GM19438 (cell line): ENCODE measurements at regions not wholly inside any gene's neighbourhood (a gene's known extent, or its start where the extent isn't known, plus 50 kb on each side); places are given as distances from the start of the nearest gene placed in this dataset.

ENCODE experiments used
- ATAC-seq: cut with Tn5 transposase; IDR thresholded peaks from one replicate; pipeline ENCODE4 v1.9.1; 2021; ENCODE audit warnings: low read depth; ENCODE audit not compliant: unreplicated experiment

GRCh38 chr18:78565240-78565639 lies 414.4 kb upstream of the SALL3 start:
- ATAC-seq = no peak

DNA sequence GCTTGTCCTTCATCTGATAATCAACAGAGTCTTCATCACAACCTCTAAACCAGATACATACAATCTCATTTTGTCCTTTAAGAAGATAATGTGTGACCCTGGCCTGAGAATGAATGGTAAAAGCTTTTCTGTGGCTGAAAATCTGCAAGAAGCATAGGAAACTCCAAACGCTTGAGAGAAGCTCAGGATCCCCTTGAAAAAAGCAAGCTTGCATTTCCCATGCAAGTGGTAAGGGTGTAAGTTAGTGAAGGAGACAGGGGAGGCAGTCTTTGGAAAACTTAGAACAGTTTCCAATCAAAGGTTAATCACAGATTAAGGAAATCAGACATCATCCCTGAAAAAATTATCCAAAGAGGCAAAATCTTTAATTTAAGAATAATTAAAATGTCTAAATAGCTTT lies 413.6 kb upstream of the SALL3 start:
- ATAC-seq = no peak

DNA sequence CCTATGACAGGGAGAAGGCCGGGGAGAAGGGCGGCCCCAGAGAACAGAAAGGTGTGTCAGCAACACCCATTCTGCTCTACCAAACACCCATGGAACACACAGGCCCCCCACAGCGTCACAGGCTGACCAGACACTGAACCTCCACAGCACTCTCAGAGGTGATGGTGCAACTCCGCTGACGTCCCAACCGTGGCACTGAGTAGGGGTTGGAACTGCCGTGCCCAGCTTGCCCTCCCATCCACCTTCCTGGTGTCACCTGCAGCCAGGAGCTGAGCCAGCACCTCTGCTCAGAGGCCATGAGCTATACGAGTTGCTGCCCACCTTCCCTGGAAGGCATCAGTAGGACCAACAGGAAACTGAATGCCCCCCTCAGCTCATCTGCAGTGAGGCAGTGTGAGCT lies 412.9 kb upstream of the SALL3 start:
- no peak for ATAC-seq

DNA sequence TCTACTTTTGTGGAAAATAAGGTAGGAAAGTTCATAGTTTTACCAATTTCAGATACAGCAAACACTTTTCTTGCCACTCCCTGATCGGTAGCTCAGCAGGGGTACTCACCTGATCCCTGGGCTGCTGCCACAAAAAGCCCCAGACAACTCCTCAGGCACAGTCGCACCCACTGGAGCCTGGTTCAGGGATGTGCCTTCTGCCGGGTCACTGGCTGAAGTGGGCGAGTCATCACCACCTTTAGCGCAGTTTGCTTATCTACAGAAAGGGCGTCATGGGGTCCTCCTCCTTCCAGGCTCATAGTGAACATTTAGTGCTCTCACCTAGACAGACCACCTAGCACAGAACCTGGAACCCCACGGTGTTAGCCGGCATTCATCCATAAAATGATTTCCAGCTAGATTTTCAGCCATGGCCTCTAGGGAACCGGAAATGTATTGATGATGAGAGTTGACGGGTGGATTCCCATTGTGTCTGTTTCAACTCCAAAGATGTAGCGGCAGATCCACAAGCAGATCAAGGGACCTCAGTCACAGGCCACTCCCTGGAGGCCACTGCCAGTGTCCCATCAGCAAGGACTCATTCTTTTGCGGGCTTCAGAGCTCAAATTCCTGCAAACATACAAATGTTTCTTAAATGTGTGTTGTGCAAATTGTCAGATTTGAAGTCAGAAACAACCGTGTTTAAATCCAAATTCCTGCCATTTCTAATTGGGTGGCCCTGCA lies 408.4 kb upstream of the SALL3 start:
- no peak for ATAC-seq

DNA sequence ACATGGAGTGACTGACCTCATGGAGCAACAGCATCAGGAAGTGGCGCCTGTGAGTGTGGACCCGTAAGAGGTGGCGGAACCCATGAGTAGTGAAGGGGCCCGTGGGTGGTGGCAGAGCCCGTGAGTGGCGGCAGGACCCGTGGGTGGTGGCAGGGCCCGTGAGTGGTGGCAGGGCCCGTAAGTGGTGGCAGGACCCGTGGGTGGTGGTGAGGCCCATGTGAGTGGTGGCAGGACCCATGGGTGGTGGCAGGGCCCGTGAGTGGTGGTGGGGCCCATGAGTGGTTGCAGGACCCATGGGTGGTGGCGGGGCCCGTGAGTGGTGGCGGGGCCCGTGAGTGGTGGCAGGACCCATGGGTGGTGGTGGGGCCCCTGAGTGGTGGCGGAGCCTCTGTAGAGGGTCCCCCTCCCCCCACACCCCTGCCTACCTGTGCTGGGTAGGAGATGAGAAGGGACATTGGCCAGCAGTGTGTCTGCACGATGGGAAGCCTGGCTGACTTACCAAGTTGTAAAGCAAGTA lies 407.7 kb upstream of the SALL3 start:
- ATAC-seq = no peak

- ATAC-seq = no peak
Observed at GRCh38 chr18:78573773-78574172, 405.8 kb upstream of the SALL3 start.

- no peak for ATAC-seq
Observed at GRCh38 chr18:78576967-78577366, 402.7 kb upstream of the SALL3 start.

GRCh38 chr18:78579449-78579848 lies 400.2 kb upstream of the SALL3 start:
- no peak for ATAC-seq

DNA sequence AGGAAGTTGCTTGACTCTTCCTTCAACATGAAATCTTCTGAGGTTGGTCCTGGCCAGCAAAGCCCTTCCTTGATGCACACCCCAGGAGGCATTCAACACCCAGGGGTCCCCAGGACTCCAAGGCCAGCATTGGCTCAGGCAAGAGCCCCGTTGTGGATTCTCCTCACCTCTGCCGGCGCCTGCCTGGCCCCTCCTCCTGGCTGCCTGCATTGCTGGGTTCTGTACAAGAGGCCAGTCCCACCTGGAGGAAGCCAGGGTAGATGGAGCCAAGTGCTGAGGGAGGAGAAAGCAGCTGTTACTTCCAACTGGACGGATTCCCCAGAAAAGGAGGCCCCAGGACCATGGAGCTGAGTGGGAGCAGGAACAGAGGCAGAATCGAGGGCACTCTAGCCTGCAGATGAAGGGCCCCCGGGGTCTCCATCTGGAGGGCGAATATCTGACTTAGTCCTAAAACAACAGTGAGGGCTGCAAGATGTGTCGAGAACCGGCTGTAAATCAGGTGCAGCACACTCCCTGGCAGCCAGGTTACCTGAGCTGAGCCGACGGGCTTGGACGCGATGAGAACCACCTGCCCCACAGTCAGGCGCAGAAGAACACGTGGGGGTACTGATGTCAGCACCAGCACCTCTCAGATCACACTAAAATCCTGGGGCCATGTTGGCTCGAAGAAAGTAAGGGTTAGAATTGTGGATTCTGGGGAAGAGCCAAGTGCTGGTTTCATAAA lies 399.6 kb upstream of the SALL3 start:
- no peak for ATAC-seq

DNA sequence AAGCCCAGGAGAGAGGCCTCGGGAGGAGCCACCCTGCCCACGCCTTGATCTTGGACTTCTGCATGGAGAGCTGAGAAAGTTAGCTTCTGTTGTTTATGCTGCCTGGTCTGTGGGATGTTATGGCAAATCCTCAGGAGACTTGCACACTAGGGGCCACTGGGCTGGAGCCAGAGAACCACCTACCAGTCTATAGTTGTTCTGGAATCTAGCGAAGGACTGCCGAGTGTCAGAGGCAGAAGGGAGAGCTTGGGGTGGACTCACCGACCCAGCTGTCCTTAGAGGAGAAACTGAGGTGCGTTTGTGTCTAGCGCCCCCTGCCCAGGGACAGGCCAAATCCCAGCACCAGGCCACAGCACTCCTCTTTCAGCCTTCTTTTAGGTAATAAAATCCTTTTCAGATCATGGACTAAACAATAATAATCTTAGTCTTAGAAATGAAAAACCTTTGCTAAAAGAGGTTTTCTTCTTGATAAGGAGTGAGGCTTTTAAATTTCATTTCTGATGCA lies 398.7 kb upstream of the SALL3 start:
- no peak for ATAC-seq

GRCh38 chr18:78582181-78582709 lies 397.4 kb upstream of the SALL3 start:
- no peak for ATAC-seq

- ATAC-seq = no peak
Observed at GRCh38 chr18:78582898-78583738, 396.5 kb upstream of the SALL3 start.

DNA sequence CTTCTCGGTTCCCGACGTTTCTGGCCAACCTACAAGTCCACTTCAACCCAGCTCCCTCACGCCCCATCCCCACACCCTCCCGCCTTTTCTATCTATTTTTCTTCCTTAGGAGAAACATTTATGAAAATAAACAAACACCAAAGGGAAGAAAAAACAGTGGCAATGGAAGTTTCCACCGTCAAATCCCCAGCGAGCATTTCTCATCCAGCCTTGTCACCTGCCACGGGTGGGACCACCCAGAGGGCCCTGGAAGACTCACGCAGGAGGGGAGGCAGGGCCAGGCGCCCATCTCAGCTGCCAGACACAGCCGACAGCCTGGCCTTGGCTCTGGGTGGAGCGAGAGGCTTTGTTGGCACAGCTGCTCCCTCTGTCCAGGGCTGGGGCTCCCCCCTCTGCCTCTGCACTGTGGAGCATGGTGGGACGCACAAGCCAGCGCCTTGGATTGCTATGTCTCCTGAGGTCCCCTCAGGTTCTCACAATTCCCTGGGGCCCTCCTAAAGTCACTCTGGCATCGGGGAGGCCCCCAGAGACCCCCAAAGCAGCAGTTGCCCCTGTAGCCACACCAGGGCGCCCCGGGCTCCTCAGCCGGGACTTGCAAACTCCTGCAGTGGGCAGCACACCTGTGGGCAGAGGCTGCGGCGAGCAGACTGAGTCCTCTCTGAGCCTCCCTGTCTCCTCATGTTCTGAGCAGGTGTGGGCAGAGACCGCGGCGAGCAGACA lies 395.7 kb upstream of the SALL3 start:
- ATAC-seq = no peak

DNA sequence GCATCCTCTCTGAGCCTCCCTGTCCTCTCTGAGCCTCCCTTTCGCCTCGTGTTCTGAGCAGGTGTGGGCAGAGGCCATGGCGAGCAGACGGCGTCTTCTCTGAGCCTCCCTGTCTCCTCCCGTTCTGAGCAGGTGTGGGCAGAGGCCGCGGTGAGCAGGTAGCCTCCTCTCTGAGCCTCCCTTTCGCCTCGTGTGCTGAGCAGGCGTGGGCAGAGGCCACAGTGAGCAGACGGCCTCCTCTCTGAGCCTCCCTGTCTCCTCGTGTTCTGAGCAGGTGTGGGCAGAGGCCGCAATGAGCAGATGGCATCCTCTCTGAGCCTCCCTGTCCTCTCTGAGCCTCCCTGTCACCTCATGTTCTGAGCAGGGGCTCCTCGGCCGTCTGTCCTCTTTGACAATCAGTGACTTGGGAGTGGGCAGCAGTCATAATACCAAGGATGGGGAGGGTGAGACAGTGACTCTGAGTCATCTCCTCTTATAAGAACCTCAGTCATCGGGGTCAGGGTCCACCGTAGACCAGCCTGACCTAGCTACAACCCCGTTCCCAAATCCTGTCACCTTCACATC lies 395.1 kb upstream of the SALL3 start:
- ATAC-seq = no peak

GRCh38 chr18:78586586-78586985 lies 393.0 kb upstream of the SALL3 start:
- ATAC-seq = no peak

DNA sequence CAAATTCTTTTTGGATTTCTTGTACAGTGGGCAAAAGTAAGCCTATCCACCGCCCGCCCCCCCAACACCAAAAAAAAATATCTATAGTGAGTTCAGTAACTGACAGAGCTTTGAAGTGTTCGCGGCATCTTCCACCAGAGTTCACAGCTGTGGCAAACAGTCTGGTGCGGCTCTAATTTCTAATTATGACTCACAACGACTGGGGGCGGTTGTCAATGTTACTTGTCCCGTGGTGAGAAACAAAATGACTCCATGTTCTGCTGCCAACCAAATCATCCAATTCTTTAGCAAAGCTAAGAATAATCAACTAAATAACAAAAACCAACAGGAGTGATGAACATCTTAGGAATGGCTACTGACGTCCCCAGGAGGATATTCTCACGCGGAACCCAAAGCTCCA lies 392.5 kb upstream of the SALL3 start:
- no peak for ATAC-seq

- ATAC-seq = no peak
Observed at GRCh38 chr18:78587626-78588600, 391.7 kb upstream of the SALL3 start.

DNA sequence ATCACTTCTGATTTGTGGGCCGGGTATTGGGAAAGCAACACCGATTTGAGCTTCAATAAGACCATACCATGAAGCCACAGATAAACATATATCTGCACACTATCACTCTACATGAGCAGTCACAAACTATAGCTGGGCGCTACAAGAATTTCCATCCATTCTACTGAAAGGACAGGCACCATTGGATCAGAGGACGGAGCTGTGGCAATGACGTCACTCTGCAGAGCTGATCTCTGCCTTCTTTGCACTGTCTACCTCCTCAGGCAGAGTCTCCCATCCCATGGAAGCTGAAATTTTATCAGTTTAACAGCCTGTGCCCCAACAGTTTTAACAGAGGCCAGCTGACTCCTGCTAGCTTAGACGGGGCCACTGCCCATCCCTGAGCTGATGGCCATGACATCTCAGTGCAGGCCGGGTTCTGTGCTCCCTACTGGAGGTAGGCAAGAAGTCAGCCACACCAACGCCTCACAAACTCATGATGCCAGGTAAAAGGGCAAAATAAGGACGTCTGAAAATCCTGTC lies 389.6 kb upstream of the SALL3 start:
- ATAC-seq = no peak
